Tibial artery (tissue), 4 donors: ENCODE measurements at regions not wholly inside any gene's neighbourhood (a gene's known extent, or its start where the extent isn't known, plus 50 kb on each side); places are given as distances from the start of the nearest gene placed in this dataset.

Source experiments
- DNase-seq, 2 donors: peaks; one replicate each; pipeline ENCODE4 v3.0.0-alpha.2; 2019
- H3K27ac ChIP-seq, 2 donors: fragments of 200-600 bp; sonication (generic) in 1 of 2; 1 replicate in 1 of 2; 2 replicates in 1 of 2; pipeline ENCODE4 v1.5.1; 2018 to 2019; ENCODE audit warnings: mild to moderate bottlenecking in 1 of 2
- H3K27me3 ChIP-seq, 2 donors: fragments of 200-600 bp; sonication (generic) in 1 of 2; one replicate each; pipeline versions ENCODE4 v1.5.1 to v1.6.0; 2016 to 2019
- H3K36me3 ChIP-seq, 3 donors: fragments of 200-600 bp; sonication (generic) in 2 of 3; one replicate each; pipeline ENCODE4 v1.5.1; 2016 to 2019; ENCODE audit warnings: mild to moderate bottlenecking in 2 of 3
- H3K4me1 ChIP-seq, 4 donors: fragments of 200-600 bp; sonication (generic) in 2 of 4; 1 replicate in 3 of 4; 2 replicates in 1 of 4; pipeline ENCODE4 v1.5.1; 2016 to 2019
- H3K4me3 ChIP-seq, 2 donors: fragments of 200-600 bp; sonication (generic) in 1 of 2; 1 replicate in 1 of 2; 2 replicates in 1 of 2; pipeline ENCODE4 v1.5.1; 2018 to 2019; ENCODE audit warnings: mild to moderate bottlenecking in 2 of 2
- H3K9me3 ChIP-seq, 3 donors: fragments of 200-600 bp; sonication (generic) in 1 of 3; one replicate each; pipeline ENCODE4 v1.5.1; 2016 to 2019
- intact Hi-C: fragments of 100-400 bp; cut with DNase I; formaldehyde crosslinking; loops from one replicate; pipeline ENCODE4 v1.15.0; 2023; ENCODE audit warnings: low total_unique reads
- TF ChIP-seq, protein P1 (sequence below), 2 experiments: fragments of 200-600 bp in 1 of 2; fragments of 450-650 bp in 1 of 2; IDR thresholded peaks; one replicate each; pipeline ENCODE4 v1.5.1; 2017 to 2019; ENCODE audit warnings: antibody characterized with exemption in 2 of 2, mild to moderate bottlenecking in 1 of 2, moderate library complexity in 1 of 2

DNA sequence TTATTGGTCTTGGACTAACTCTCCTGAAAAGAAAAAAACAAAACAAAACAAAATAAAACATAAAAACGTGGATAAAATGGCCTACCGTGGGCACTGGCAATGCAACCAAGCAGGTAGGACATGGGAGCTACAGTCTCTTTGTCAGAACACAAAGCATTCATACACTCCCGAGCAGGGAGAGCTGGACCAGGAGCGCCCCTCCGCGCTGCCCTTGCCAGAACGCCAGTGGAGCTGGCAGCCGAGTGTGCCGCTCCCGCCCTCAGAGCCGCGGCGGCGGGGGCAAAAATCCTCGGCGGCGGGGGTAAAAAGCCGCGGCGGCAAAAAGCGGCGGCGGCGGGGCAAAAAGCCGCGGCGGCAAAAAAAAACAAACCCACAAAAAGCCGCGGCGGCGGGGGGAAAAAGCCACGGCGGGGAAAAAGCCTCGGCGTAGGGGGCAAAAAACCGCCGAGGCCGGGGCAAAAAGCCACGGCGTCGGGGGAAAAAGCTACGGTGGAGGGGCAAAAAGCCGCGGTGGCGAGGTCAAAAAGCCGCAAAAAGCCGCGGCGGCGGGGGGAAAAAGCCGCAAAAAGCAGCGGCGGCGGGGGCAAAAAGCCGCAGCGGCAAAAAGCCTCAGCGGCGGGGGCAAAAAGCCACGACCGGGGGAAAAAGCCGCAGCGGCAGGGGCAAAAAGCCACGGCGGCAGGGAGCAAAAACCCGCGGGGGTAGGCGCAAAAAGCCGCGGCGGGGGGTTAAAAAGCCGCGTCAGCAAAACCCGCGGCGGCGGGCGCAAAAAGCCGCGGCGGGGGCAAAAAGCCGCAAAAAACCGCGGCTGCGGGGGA lies 418.1 kb downstream of the ZNF716 start:
- Histone ChIP-seq H3K27ac (no peak overlapping the region), H3K4me3 (peak overlapping the region; percentile 38 to 53), H3K4me1 (peaks cover 0 to 15% (median 7%) of the 10 kb centered on the region in 4 donors), H3K9me3 (peaks cover 0 to 18% (median 0%) of the 10 kb centered on the region in 3 donors), H3K36me3 (no peaks in the 10 kb centered on the region), H3K27me3 (peaks cover 0 to 19% of the 10 kb centered on the region in 2 donors)
- TF ChIP-seq, protein P1, sequence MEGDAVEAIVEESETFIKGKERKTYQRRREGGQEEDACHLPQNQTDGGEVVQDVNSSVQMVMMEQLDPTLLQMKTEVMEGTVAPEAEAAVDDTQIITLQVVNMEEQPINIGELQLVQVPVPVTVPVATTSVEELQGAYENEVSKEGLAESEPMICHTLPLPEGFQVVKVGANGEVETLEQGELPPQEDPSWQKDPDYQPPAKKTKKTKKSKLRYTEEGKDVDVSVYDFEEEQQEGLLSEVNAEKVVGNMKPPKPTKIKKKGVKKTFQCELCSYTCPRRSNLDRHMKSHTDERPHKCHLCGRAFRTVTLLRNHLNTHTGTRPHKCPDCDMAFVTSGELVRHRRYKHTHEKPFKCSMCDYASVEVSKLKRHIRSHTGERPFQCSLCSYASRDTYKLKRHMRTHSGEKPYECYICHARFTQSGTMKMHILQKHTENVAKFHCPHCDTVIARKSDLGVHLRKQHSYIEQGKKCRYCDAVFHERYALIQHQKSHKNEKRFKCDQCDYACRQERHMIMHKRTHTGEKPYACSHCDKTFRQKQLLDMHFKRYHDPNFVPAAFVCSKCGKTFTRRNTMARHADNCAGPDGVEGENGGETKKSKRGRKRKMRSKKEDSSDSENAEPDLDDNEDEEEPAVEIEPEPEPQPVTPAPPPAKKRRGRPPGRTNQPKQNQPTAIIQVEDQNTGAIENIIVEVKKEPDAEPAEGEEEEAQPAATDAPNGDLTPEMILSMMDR (IDR thresholded peaks at IDR 0.05), result no peak
- intact Hi-C loops, result no loop called here
- no peak for DNase-seq

DNA sequence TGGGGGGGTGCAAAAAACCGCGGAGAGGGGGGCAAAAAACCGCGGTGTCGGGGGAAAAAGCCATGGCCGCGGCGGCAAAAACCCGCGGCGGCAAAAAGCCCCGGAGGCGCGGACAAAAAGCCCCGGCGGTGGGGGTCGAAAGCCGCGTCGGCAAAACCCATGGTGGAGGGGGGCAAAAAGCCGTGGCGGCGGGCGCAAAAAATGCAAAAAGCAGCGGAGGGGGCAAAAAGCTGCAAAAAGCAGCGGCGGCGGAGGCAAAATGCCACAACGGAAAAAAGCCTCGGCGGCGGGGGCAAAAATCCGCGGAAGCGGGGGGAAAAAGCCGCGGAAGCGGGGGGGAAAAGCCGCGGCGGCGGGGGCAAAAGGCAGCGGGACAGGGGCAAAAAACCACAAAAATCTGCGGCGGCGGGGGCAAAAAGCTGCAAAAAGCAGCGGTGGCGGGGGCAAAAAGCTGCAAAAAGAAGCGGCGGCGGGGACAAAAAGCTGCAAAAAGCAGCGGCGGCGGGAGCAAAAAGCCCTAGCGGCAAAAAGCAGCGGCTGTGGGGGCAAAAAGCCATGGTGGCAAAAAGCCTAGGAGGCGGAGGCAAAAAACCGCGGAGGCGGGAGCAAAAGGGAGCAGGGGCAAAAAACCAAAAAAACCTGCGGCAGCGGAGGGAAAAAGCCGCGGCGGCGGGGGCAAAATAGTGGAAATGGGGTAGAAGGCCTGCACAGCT lies 418.9 kb downstream of the ZNF716 start:
- no peaks in the 10 kb centered on the region for H3K36me3 ChIP-seq
- TF ChIP-seq, protein P1 (IDR thresholded peaks at IDR 0.05), result no peak
- intact Hi-C loops, result no loop called here
- no peak overlapping the region for H3K27ac ChIP-seq
- H3K4me3 ChIP-seq, result peak overlapping the region; percentile 38 to 53
- DNase-seq, result peak in 1 of 2 donors; percentile 42
- H3K4me1 ChIP-seq, result peaks cover 0 to 15% (median 7%) of the 10 kb centered on the region in 4 donors
- peaks cover 0 to 19% of the 10 kb centered on the region in 2 donors for H3K27me3 ChIP-seq
- H3K9me3 ChIP-seq, result peaks cover 0 to 18% (median 0%) of the 10 kb centered on the region in 3 donors
